Choroid plexus epithelial cell (primary cell): ENCODE measurements at regions not wholly inside any gene's neighbourhood (a gene's known extent, or its start where the extent isn't known, plus 50 kb on each side); places are given as distances from the start of the nearest gene placed in this dataset.

Source experiments
- DNase-seq: peaks from one replicate; pipeline ENCODE4 v3.0.0-alpha.2; 2010; ENCODE audit warnings: low read depth
- H3K4me3 ChIP-seq: 2 replicates; pipeline ENCODE4 v1.5.1; 2011; ENCODE audit warnings: low read depth, mild to moderate bottlenecking, control low read depth, low read length, moderate library complexity
- CTCF ChIP-seq: conservative IDR thresholded peaks from 2 replicates; pipeline ENCODE4 v1.5.1; 2011; ENCODE audit warnings: low read depth, mild to moderate bottlenecking, control low read depth, inconsistent platforms, low read length, moderate library complexity

GRCh38 chr7:41571573-41571972 lies 131.3 kb downstream of the INHBA start:
- H3K4me3 ChIP-seq, result no peak overlapping the region
- TF ChIP-seq CTCF, result no peak
- DNase-seq, result no peak

GRCh38 chr7:41570766-41571165 lies 132.1 kb downstream of the INHBA start:
- no peak for DNase-seq
- no peak overlapping the region for H3K4me3 ChIP-seq

GRCh38 chr7:41568135-41568534 lies 134.8 kb downstream of the INHBA start:
- no peak for DNase-seq
- H3K4me3 ChIP-seq, result no peak overlapping the region
- no peak for TF ChIP-seq CTCF

More at GRCh38 chr7:41570766-41571165, 132.1 kb downstream of the INHBA start:
- TF ChIP-seq CTCF, result no peak

- no peak overlapping the region for H3K4me3 ChIP-seq
- no peak for TF ChIP-seq CTCF
- DNase-seq, result peak; percentile 17
Observed at GRCh38 chr7:41567731-41568114, 135.2 kb downstream of the INHBA start.

GRCh38 chr7:41567031-41567730 lies 135.7 kb downstream of the INHBA start:
- peak; percentile 26 for DNase-seq
- H3K4me3 ChIP-seq, result no peak overlapping the region
- TF ChIP-seq CTCF, result no peak

- DNase-seq, result no peak
- TF ChIP-seq CTCF, result no peak
- H3K4me3 ChIP-seq, result no peak overlapping the region
Observed at GRCh38 chr7:41566581-41566980, 136.3 kb downstream of the INHBA start.

- no peak for TF ChIP-seq CTCF
- DNase-seq, result no peak
- H3K4me3 ChIP-seq, result no peak overlapping the region
Observed at GRCh38 chr7:41565655-41566054, 137.2 kb downstream of the INHBA start.
